COLO668 (cell line): ENCODE measurements at regions not wholly inside any gene's neighbourhood (a gene's known extent, or its start where the extent isn't known, plus 50 kb on each side); places are given as distances from the start of the nearest gene placed in this dataset.

ENCODE experiments used
- DNase-seq: peaks from one replicate; lab custom pipeline; 2025; ENCODE audit not compliant: unreplicated experiment; lab: John Stamatoyannopoulos, UW

GRCh38 chr11:69985641-69986439 lies 92.3 kb upstream of the ANO1 start:
- DNase-seq, result no peak

DNA sequence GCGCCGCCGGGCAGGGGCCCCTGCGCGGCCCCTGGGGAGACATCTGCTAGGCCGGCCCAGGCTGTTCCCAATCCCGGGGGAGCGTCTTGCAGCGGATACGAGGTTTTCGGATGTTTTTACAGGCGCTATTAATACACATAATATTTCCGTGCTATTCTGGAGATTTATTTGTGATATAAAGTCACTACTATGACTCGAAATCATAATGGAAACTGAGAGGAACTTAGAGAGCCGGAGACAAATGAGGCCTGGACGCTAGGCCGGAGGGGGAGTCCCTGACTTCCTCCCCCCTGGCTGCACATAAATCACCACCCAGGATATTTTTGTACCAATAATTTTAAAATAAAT lies 91.7 kb upstream of the ANO1 start:
- no peak for DNase-seq

DNA sequence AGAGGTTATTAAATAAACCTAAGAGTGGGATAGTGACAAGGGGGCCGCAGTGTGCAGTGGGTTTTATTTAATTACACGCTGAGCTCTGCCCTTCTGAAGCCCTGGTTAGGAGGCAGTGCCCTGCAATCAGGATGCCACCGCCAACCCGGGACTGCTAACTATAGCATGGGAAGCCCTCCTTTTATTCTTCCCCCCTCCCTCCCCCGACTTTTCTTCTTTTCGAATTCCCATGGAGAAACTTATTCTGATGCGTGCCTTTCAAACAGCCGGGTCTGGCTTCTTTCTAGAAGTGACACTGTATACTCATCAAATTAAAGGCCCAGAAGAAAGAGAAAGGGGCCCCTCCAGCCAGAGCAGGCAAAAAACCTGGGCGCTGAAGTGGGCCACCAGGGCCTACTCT lies 91.3 kb upstream of the ANO1 start:
- DNase-seq, result no peak

DNA sequence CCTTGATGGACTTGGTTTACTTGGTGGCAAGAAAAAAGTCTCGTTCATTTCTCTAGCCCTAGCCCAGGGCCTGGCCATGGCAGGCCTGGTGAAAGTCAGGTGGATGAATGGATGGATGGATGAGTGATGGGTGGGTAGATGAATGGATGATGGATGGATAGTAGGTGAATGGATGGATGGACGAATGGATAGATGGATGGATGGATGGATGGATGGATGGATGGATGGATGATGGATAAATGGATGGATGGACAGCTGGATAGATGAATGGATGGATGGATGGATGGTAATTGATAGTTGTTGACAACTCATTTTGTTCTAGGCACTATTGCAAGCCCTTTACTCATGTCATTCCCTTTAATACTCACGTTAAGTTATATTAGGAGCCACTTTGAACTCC lies 86.1 kb upstream of the ANO1 start:
- no peak for DNase-seq

DNA sequence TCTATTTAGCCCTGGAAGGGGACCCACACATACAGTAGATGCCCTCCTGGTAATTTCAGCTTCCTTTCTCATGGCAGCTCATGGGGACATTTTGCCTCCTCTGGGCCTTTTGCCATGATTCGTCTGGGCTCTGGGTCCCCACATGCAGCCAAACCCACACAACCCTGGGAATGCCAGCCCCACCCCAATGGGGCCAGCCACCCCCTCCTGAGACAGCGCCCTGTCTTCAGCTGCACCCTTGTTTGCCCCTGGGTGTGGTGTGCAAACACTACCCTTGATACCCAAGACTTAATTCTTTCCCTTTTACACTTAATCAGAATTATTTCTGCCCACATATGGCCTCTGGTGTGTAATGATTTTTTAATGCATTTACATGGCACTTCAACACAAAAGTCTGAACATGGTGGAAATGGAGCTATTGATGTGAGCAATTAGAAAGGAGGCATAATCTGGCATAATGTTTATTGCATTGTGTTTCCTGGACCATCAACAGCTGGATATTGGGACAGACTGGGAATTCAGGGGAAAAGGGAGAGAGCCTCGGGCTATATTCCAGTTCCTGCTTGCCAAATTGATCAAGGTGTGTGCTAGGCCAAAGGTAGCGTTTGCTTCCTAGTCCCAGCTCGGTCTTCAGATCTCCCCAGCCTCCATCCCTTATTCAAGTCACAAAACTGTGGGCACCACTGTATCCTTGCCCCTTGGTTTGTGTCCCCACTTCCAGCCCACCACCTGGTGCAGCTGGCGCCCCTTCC lies 85.0 kb upstream of the ANO1 start:
- DNase-seq, result no peak

GRCh38 chr11:69994810-69995209 lies 83.3 kb upstream of the ANO1 start:
- no peak for DNase-seq

DNA sequence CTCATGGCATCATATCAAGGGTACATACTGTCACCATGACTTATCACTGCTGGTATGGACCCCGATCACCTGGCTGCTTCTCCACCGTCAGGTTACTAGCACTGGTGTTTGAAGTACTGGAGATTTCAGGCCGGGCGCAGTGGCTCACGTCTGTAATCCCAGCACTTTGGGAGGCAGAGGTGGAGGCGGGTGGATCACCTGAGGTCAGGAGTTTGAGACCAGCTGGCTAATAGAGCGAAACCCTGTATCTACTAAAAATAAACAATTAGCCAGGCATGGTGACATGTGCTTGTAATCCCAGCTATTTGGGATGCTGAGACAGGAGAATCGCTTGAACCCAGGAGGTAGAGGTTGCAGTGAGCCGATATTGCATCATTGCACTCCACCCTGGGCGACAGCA lies 82.4 kb upstream of the ANO1 start:
- no peak for DNase-seq

DNA sequence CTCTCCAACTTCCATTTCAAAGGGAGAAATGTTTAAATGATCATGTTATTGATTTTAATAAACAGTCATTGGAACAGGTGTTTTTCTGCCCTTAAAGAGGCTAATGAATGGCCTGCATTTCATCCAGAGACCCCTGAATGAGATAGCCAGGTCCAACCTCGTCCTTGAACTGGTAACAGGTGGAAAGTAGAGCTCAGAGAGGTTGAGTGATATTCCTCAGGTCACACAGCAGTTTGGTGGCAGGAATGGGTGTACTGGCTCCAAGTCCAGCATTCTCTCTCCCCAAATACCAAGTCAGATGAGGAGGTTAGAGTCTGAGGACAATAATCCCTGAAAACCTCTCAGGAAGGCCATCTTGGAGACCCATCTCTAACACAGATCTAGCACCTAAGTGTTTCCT lies 81.7 kb upstream of the ANO1 start:
- no peak for DNase-seq

DNA sequence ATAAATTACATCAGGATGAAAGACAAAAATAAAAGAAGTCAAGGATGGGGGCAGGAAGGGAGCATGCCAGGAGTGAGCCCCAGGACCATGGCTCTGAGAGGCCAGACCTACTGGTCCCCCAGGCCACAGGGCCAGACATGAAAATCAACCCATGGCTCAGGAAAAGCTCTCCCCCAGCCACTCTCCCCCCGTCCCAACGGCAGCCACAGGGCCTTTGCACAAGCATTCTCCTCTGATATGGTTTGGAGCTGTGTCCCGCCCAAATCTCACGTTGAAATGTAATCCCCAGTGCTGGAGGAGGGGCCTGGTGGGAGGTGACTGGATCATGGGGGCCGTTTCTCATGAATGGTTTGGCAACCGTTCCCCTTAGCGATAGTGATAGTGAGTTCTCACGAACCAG lies 80.8 kb upstream of the ANO1 start:
- no peak for DNase-seq

GRCh38 chr11:69999721-70000120 lies 78.4 kb upstream of the ANO1 start:
- no peak for DNase-seq

DNA sequence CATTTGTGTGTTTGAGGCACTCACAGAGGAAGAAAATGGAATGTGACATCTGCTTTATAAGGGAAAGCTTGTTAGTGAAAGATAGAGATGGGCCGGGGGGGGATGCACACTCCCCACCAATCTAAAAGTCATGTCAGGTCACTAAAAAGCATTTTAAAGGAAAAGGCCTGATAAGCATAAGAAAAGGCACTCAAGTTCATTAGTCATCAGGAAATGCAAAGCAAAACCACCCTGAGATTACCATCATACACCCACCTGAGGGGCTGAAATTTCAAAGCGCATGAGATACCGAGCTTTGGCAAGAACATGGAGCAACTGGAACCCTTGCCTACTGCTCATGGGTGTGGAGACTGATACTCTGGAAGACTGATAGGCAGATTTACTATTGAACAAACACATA lies 77.9 kb upstream of the ANO1 start:
- DNase-seq, result no peak

- DNase-seq, result no peak
Measured at GRCh38 chr11:70001246-70001645, 76.9 kb upstream of the ANO1 start.

DNA sequence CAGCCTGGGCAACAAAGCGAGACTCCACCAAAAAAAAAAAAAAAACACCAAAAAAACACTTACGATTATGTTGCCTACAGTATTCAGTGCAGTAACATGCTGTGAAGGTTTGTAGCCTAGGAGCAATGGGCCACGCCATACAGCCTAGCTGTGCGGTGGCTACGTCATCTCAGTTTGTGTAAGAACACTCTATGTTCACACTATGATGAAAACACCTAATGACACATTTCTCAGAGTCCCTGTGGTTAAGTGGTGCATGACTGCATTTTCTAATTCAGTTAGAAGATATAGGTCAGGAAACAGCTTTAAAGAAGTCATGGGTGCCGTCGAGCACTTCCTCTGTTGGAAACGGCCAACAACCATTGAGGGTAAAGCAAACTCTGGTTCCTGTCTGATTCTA lies 75.7 kb upstream of the ANO1 start:
- no peak for DNase-seq

- no peak for DNase-seq
Measured at GRCh38 chr11:70005107-70005818, 72.9 kb upstream of the ANO1 start.

DNA sequence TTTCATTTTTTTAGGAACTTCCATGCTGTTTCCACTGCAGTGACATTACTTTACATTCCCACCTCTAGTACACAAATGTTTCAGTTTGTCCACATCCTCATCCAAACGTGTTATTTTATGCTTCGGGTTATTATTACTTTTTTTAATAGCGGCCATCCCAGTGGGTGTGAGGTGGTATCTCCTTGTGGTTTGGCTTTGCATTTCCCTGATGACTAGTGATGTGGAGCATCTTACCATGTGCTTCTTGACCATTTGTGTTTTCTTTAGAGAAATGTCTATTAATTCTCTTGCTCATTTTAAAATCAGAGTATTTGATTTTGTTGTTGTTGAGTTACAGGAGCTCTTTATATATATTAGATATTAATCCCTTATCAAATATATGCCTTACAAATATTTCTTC lies 70.3 kb upstream of the ANO1 start:
- no peak for DNase-seq

GRCh38 chr11:70010774-70011173 lies 67.3 kb upstream of the ANO1 start:
- no peak for DNase-seq

DNA sequence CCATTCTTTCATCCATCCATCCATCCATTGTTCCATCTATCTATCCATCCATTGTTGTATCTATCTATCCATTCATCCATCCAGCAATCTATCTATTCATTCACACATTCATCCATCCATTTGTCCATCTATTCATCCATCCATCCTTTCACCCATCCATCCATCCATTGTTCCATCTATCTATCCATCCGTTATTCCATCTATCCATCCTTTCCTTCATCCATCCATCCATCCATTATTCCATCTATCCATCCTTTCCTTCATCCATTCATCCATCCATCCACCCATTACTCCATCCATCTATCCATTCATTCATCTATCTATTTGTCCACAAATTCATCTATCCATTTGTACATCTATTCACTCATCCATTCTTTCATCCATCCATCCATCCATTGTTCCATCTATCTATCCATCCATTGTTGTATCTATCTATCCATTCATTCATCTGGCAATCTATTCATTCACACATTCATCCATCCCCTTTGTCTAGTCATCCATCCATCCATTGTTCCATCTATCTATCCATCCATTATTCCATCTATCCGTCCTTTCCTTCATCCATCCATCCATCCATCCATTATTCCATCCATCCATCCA lies 65.9 kb upstream of the ANO1 start:
- no peak for DNase-seq

DNA sequence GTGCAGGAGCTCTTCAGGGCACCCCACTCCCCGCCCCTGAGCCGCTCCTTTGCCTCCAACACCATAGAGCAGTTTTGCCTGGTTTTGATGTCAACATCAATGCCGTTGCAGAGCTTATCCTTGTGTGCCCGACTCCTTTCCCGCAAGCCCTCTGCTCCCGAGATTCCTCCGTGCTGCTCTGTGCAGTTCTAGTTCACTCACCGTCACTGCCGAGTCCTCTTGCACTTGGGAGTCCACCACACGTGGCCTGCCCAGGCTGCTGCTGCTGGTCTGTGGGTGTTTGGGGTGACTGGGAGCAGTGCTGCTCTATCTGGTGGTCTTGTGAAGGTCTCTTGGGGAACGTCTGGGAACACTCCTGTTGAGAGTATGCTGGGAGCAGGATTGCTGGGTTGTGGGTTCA lies 63.8 kb upstream of the ANO1 start:
- no peak for DNase-seq

- DNase-seq, result no peak
Measured at GRCh38 chr11:70016666-70017367, 61.3 kb upstream of the ANO1 start.

GRCh38 chr11:70018816-70019215 lies 59.3 kb upstream of the ANO1 start:
- DNase-seq, result no peak

- no peak for DNase-seq
Measured at GRCh38 chr11:70019576-70020011, 58.5 kb upstream of the ANO1 start.
